ENCODE measurements at regions not wholly inside any gene's neighbourhood (a gene's known extent, or its start where the extent isn't known, plus 50 kb on each side); places are given as distances from the start of the nearest gene placed in this dataset.

DNA sequence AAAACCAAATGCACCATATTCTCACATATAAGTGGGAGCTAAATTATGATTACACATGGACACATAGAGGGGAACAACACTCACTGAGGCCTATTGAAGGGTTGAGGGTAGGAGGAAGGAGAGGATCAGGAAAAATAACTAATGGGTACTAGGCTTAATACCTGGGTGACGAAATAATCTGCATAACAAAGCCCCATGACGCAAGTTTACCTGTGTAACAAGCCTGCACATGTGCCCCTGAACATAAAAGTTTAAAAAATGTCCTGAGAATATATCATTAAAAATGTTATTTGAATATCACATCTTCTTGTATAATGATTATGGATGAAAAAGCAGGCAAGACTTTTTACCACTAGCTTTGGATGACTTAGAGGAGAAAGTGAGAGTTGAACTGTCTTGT is 138.0 kb upstream of the NOVA1 start:
- Mint-ChIP-seq H3K4me1 (ENCODE audit: low read depth) (no peaks in the 10 kb centered on the region), H3K27ac (no peak overlapping the region), H3K4me3 (no peak overlapping the region), H3K36me3 (ENCODE audit: low read depth) (no peaks in the 10 kb centered on the region), H3K27me3 (ENCODE audit: low read depth) (no peaks in the 10 kb centered on the region), H3K9me3 (peaks cover 20% of the 10 kb centered on the region)

DNA sequence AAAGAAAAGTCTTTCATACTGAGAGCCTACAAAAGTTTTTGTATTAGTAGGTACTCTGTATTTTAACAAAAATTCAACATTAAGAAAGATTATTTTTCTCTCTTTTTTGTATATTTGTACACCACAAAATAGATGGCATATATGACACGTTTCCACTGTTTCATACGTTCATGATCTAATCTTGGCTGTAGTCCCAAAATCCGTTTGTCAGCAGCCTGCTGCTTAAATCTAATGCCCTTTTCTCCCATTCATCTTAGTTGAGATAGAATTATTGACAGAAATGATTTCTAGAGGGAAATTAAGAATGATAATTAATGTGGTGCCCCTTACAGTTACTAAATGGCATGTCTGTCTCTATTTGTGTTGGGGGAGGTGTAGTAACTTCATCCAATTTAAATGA is 140.7 kb upstream of the NOVA1 start:
- Mint-ChIP-seq H3K27ac (no peak overlapping the region), H3K4me3 (no peak overlapping the region), H3K36me3 (ENCODE audit: low read depth) (no peaks in the 10 kb centered on the region), H3K4me1 (ENCODE audit: low read depth) (no peaks in the 10 kb centered on the region), H3K27me3 (ENCODE audit: low read depth) (no peaks in the 10 kb centered on the region), H3K9me3 (peaks cover 10% of the 10 kb centered on the region)

DNA sequence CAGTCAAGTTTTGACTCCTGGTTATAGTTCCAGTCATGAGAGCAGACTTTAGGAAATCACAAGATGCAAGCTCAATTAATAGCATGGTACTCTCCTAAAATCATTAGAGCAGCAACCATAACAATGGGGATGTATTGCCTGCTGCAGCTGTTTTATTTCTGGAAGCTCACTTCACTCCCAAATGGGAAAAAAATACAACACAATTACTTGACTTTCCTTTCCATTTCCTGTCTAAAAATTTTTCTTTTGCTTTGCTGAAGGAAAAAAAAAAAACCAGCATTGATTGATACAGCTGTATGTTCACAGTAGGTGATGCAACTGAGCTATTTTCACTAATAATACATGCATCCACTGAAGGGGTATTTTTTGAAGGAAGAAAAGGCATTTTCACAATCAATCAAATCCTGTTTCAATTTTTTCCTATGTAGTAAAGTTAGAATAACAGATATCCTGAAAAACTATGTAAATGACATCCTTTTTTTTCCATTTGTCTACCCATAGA is 143.9 kb upstream of the NOVA1 start:
- H3K36me3 Mint-ChIP-seq (ENCODE audit: low read depth): no peaks in the 10 kb centered on the region
- no peak overlapping the region for H3K27ac Mint-ChIP-seq
- peaks cover 18% of the 10 kb centered on the region for H3K9me3 Mint-ChIP-seq
- no peaks in the 10 kb centered on the region for H3K27me3 Mint-ChIP-seq (ENCODE audit: low read depth)
- no peak overlapping the region for H3K4me3 Mint-ChIP-seq
- no peaks in the 10 kb centered on the region for H3K4me1 Mint-ChIP-seq (ENCODE audit: low read depth)

DNA sequence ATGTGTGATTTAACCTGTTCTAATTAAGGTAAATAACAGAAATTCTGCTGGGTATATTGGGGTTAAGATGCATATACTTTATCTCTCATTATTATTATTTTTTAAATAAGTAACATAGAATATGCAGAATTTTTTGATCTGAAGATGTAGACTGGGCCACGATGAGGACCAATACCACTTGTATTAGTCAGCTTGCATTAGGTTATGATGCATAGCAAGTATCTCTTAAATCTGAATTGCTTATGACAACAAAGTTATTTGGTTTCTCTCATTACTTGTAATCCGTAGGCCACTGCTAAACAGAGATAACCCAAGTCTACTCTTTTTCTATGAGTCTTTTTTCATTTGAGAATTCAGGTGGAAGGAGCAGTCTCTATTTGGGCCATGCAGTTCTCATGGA is 145.5 kb upstream of the NOVA1 start:
- H3K27me3 Mint-ChIP-seq (ENCODE audit: low read depth): no peaks in the 10 kb centered on the region
- H3K4me1 Mint-ChIP-seq (ENCODE audit: low read depth): no peaks in the 10 kb centered on the region
- H3K4me3 Mint-ChIP-seq: no peak overlapping the region

DNA sequence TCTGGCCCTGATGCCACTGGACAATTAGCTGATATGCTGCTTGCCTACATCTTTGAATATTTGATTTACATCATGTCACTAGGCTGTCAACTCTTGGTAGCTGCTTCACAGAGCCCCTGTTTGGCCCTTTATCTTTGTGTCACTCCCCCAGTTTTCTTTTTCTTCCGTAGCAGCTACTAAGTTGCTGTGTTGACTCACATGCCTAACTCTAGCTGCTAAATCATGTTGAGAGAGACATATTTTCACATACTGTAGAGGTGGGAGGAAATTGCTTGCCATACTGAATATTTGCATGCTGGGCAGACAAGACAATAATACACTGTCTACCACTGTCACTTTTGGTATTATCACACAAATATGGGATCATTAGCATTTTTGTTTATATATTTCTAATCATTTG is 147.1 kb upstream of the NOVA1 start:
- H3K27me3 Mint-ChIP-seq (ENCODE audit: low read depth): no peaks in the 10 kb centered on the region
- H3K4me3 Mint-ChIP-seq: no peak overlapping the region
- no peak overlapping the region for H3K27ac Mint-ChIP-seq
- no peaks in the 10 kb centered on the region for H3K36me3 Mint-ChIP-seq (ENCODE audit: low read depth)
- H3K4me1 Mint-ChIP-seq (ENCODE audit: low read depth): no peaks in the 10 kb centered on the region
- peaks cover 23% of the 10 kb centered on the region for H3K9me3 Mint-ChIP-seq

More for the DNA sequence above, 145.5 kb upstream of the NOVA1 start:
- H3K36me3 Mint-ChIP-seq (ENCODE audit: low read depth): no peaks in the 10 kb centered on the region
- peaks cover 21% of the 10 kb centered on the region for H3K9me3 Mint-ChIP-seq
- no peak overlapping the region for H3K27ac Mint-ChIP-seq

DNA sequence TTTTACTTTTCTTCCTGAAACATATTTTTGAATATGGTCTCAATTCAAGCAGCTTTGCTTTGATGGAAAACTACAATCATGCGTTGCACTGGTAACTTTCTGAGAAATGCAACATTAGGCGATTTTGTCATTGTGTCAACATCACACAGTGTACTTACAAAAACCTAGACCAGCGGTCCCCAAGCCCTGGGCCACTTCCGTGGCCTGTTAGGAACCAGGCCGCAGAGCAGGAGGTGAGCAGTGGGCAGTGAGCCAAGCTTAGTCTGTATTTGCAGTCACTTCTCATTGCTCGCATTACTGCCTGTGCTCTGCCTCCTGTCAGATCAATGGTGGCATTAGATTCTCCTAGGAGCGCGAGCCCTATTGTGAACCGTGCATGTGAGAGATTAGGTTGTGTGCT is 163.7 kb upstream of the NOVA1 start:
- no peaks in the 10 kb centered on the region for H3K4me1 Mint-ChIP-seq (ENCODE audit: low read depth)
- no peak overlapping the region for H3K4me3 Mint-ChIP-seq
- H3K9me3 Mint-ChIP-seq: peaks cover 27% of the 10 kb centered on the region
- H3K27ac Mint-ChIP-seq: no peak overlapping the region
- no peaks in the 10 kb centered on the region for H3K27me3 Mint-ChIP-seq (ENCODE audit: low read depth)
- no peaks in the 10 kb centered on the region for H3K36me3 Mint-ChIP-seq (ENCODE audit: low read depth)

DNA sequence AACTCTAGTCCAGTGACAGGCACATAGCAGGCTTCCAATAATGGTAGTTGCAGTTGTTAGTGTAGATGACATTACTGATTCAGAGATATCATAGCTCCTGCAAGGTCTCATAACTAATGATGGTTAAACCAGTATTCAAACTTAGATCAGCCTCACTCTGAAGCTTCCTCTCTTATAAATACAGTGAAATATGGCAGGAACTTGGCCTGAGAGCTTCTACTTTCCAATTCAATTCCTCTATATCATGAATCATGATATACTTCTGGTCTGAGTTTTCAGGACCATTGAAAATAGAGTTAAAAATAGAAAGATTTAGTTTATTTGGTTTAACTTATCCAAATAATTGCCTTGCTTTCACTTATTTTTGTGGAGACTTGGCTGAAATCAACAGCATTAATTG is 167.5 kb upstream of the NOVA1 start:
- Mint-ChIP-seq H3K9me3 (peaks cover 23% of the 10 kb centered on the region), H3K27ac (no peak overlapping the region), H3K4me3 (no peak overlapping the region), H3K27me3 (ENCODE audit: low read depth) (no peaks in the 10 kb centered on the region), H3K36me3 (ENCODE audit: low read depth) (no peaks in the 10 kb centered on the region), H3K4me1 (ENCODE audit: low read depth) (no peaks in the 10 kb centered on the region)

DNA sequence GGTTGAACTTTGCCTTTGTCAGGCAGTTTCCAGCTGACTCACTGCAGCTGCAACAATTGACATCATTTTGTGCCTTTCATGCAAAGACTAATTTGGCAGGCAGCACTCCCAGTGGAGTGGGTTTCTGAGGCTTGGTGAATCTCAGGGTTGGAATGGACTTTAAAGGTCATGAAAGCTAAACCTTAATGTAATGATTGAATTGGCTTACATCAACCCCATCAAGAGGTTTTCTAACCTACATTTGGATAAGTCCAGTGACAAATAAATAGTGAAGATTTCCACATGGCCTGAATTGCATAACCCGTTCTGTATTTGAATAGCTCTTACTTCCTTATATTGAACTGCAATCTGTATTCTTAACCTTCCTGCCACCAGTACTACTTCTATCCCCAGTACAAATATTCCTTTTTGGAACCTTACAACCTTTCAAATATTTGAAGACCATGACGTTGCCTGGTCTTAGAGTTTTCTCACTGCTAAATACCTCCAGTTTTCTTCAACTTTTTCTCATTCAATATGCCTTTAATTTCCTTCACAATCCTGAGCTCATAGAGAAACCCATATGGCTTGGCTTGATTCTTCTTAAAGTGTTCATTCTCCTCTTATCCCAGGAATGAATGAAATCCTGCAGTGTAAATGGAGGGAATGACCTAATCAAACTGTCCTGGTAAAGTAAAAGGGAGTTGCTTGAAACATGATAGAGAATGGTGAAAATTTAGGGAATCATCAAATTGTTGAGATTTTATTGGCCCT is 168.1 kb upstream of the NOVA1 start:
- Mint-ChIP-seq H3K27ac (no peak overlapping the region), H3K36me3 (ENCODE audit: low read depth) (no peaks in the 10 kb centered on the region), H3K9me3 (peaks cover 26% of the 10 kb centered on the region), H3K4me1 (ENCODE audit: low read depth) (no peaks in the 10 kb centered on the region), H3K4me3 (no peak overlapping the region), H3K27me3 (ENCODE audit: low read depth) (no peaks in the 10 kb centered on the region)

DNA sequence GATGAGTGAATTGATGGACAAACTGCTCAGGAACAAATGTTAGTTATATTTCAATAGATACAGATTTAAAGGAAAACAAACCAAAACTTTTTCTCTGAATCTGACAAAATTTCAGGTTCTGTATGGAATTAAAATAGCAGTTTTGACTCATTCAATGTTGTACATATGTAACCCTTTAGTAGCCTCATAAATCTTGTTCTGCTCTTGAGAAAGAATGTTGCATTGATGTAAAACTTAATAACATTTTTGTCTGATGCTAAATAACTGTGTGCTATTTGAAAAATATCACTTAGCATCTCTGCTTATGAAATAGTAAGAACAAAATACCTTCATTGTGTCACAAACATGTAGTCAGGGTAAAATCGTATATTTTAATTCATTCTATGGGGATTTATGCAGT is 168.9 kb upstream of the NOVA1 start:
- Mint-ChIP-seq H3K9me3 (peaks cover 27% of the 10 kb centered on the region), H3K4me3 (no peak overlapping the region), H3K4me1 (ENCODE audit: low read depth) (no peaks in the 10 kb centered on the region), H3K27ac (no peak overlapping the region), H3K27me3 (ENCODE audit: low read depth) (no peaks in the 10 kb centered on the region), H3K36me3 (ENCODE audit: low read depth) (no peaks in the 10 kb centered on the region)

DNA sequence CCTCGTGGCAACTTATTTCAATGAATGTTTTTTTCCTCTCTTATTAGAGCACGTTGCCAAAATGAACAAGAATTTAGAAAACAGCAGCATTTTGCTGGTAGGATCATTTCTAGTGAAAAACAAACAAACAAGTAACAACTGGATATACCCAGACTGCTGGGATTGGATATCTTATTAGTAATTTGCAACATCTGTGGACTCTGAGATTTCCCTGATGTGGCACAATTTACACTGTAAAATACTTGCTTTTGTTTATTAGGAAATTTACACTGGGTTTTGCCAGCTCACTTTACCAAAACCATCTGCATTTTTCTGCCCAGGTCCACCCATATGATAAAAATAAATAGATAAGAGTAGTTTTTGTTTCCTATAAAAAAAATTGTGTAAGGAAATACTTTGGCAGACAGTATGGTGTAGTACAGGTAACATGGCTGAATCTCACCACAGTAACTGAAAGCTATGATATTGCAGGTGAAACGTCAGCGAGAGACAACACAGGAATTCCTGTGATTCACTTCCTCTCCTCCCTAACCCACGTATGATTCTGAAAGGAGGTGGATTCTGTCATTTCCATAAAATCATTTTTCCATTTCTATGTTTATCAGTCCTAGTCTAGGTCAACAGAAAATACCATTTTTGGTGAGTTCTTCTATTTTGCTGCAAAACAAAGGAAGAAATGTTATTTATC is 176.2 kb upstream of the NOVA1 start:
- H3K9me3 Mint-ChIP-seq: peaks cover 25% of the 10 kb centered on the region

DNA sequence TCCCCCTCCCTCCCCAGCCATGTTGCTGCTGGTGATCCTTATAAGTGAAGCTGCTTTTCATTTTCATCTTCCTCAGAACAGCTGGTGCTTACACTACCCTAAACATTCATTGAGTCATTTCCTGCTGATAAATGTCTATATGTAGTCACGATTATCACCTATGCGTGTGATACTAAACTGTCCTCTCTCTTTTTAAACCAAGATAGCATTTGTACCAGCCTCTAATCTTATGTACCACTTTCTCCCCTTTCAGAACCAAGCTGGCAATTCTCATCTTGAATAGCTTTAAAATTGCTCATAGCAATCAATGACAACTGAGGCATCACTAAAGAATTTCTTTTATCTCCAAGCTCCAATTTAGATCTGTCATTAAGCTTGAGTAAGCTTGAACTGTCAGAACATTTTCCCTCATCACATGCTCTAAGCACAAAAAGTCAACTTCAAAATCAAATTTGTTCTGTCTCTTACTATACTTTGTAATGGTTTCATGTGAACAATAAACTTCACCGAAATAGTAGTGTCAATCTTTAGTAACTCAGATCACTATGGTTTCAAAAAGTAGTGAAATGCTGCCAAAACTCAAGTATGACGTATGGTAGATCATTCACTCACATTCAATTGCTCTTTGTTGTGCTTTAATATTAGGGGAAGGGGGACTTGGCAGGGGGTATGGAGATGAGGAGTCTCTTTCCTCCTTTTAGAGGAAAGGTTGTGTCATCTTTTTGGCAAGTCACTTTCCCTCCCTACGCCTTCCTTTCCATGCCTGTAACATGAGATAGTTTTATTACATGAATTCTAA is 178.1 kb upstream of the NOVA1 start:
- no peaks in the 10 kb centered on the region for H3K36me3 Mint-ChIP-seq (ENCODE audit: low read depth)
- H3K4me3 Mint-ChIP-seq: no peak overlapping the region
- peaks cover 13% of the 10 kb centered on the region for H3K9me3 Mint-ChIP-seq
- no peaks in the 10 kb centered on the region for H3K4me1 Mint-ChIP-seq (ENCODE audit: low read depth)
- H3K27me3 Mint-ChIP-seq (ENCODE audit: low read depth): no peaks in the 10 kb centered on the region
- no peak overlapping the region for H3K27ac Mint-ChIP-seq

More for the DNA sequence above, 176.2 kb upstream of the NOVA1 start:
- no peak overlapping the region for H3K27ac Mint-ChIP-seq
- H3K4me1 Mint-ChIP-seq (ENCODE audit: low read depth): no peaks in the 10 kb centered on the region
- H3K36me3 Mint-ChIP-seq (ENCODE audit: low read depth): no peaks in the 10 kb centered on the region
- no peak overlapping the region for H3K4me3 Mint-ChIP-seq
- H3K27me3 Mint-ChIP-seq (ENCODE audit: low read depth): no peaks in the 10 kb centered on the region

DNA sequence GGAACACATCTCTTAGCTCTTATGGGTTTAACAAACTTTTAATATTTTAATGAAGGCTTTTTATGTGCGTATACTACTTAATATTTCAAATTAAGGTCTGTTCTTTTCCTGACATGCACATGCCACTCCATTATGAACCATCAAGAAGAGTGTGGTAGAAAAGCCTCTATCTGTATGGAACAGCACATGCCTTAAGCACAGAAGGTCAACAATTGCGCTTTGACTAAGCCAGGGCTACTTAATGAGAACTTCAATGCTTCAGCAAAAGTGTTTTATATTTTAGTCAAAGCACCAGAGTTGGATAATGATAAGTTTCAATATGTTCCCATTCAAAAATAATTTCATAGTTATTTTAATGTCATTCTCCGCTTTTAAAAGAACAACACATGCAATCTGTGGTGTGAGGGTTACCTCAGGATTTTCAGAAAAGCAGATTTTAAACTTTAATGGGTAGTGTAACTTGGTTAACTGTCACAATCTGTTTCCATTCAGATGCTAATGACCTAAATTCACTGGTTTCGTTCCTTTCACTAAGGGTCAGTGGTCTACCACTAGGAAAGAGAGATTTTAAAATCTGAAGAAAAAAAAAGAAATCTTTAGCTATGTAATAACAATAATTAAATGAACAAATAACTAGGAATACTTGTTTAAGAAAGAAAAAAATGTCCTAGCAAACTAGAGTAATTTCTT is 193.4 kb upstream of the NOVA1 start:
- no peaks in the 10 kb centered on the region for H3K36me3 Mint-ChIP-seq (ENCODE audit: low read depth)
- no peaks in the 10 kb centered on the region for H3K27me3 Mint-ChIP-seq (ENCODE audit: low read depth)
- H3K9me3 Mint-ChIP-seq: peaks cover 59% of the 10 kb centered on the region
- no peak overlapping the region for H3K4me3 Mint-ChIP-seq
- no peaks in the 10 kb centered on the region for H3K4me1 Mint-ChIP-seq (ENCODE audit: low read depth)
- no peak overlapping the region for H3K27ac Mint-ChIP-seq

DNA sequence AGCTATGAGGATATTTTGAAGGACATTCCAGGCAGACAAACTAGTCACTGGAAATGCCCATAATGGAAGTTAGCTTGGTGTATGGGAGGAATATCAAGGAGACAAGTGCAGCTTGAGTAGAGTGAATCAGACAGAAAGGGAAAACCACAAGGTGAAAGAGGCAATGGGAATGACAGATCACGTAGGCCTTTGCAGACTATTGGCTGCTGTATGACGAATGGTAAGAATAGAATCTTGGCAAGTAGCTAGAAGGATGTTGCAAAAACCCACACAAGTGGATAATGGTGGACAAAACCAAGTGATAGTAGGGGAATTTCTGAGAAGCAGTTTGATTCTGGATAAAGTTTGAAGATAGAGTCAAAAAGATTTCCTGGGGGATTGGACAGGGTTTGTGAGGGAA is 196.9 kb upstream of the NOVA1 start:
- H3K4me1 Mint-ChIP-seq (ENCODE audit: low read depth): no peaks in the 10 kb centered on the region
- H3K9me3 Mint-ChIP-seq: peaks cover 55% of the 10 kb centered on the region
- no peak overlapping the region for H3K27ac Mint-ChIP-seq

DNA sequence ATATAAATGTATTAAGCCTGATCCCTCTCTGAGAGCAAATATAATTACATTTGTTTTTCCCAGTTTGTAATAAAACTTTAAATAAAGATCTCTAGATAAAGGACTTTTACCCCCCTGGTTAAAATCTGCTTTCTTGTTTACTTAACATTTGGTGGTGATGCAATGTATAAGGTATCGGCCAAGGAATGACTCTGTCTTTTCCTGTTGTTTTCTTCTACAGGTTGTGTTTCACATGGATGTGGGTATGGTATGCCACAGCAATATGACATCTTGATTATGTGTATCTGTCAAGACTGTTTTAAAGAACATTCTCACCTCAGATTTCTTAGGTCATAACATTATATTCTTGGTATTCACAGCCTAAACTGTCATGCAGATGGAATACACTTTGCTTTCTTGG is 210.6 kb upstream of the NOVA1 start:
- Mint-ChIP-seq H3K27ac (no peak overlapping the region), H3K36me3 (ENCODE audit: low read depth) (no peaks in the 10 kb centered on the region), H3K27me3 (ENCODE audit: low read depth) (no peaks in the 10 kb centered on the region), H3K4me3 (no peak overlapping the region), H3K9me3 (peaks cover 19% of the 10 kb centered on the region), H3K4me1 (ENCODE audit: low read depth) (no peaks in the 10 kb centered on the region)

More for the DNA sequence above, 196.9 kb upstream of the NOVA1 start:
- no peaks in the 10 kb centered on the region for H3K36me3 Mint-ChIP-seq (ENCODE audit: low read depth)
- no peak overlapping the region for H3K4me3 Mint-ChIP-seq
- H3K27me3 Mint-ChIP-seq (ENCODE audit: low read depth): no peaks in the 10 kb centered on the region

All from T-helper 1 cell treated with Interleukin-12 subunit alpha and Interleukin-12 subunit beta and Interleukin-4 antibody, amounts not matched to agents 30 μg/mL and 1 μg/mL, for 36 hours (primary cell).